ENCODE measurements at regions not wholly inside any gene's neighbourhood (a gene's known extent, or its start where the extent isn't known, plus 50 kb on each side); places are given as distances from the start of the nearest gene placed in this dataset.

DNA sequence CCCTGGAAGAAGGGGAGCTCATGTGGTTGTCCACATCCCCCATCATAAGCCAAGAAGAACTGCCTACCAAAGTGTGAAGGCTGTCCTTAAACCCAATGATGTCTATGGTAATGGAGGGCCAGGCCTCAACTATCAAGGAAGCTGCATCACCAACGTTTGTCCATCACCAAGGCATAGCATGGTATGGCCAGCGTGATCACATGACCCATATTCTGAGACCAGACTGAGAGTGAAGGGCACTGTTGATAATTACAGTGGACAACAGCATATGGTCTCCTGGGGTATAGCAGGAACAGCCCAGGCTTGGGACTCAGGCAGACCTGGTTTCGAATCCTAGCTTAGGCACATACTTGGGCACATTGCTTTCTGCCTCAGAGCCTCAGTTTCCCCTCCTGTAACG, 218.2 kb upstream of the RREB1 start:
- no peak for DNase-seq (ENCODE audit: low read depth in 2 of 2)

DNA sequence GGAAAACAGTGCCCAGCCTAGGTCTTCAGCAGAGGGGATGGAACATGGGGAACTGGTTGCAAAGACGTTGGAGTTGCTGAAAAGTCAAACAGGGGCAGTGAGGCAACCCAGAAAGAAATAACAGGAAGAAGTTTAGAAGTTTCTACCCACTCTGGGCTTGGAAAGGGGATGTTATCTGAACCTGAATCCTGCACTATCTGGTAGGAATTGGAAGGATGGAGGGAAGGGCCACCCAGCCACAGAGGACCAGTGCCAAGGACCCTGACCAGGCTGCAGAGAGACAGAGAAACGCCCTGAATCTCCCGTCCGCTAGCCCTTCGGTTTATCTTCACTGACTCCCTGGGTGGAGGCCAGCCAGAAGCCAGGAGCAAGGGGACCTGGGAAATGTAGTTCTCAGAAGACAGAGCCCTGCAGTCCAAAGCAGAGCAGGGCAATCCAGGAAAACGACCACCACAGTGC, 217.3 kb upstream of the RREB1 start:
- DNase-seq (ENCODE audit: low read depth in 2 of 2) = no peak

DNA sequence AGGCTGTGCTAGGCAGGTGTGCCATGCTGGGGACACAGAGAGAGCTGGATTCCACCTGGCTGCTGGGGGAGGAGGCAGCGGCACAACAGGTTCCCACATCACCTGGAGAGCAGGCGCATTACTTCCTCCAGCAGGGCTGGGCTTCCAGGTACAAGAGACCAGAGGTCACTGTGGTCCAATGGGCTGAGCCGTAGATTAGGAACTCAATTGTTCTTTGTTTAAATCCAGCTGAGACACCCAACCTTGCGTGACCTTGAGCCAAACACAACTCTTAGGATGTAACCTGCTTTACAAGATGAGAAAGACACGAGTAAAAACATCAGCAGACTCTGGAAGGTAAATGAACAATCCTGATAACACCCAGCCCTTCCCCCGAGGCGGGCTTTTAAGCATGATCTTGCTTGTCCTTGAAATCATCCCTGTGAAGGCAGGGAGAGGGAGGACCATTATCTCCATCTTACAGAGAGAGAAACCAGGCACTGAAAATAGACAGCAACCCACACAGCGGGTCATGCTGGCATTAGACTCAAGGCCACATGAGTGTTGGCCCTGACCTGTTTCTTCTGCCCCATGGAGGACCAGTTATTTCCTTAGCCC, 216.5 kb upstream of the RREB1 start:
- no peak for DNase-seq (ENCODE audit: low read depth in 2 of 2)

DNA sequence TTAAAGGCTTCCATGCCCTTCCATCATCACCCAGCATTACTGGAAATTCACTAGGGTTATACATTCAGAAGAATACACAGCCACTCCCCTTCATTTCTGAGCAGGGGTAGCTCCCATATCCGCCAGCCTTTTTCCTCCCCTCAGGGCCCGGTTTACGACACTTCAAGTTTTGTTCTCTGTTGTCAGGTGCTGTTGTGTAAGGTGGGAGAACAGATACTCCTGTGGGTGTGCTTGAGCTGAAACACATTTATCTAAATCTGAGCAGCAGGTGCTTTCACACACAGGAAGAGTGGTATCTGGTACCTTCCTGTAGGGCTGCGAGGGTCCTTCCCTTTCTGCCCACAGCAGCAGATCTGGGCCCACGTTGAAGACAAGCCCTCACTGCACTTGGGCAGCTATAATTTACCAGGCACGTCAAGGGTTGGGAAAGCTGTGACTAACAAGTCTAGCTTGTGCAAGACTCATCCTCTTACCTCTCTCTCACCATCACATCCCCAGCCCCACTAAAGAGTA, 215.8 kb upstream of the RREB1 start:
- no peak for DNase-seq (ENCODE audit: low read depth in 2 of 2)

DNA sequence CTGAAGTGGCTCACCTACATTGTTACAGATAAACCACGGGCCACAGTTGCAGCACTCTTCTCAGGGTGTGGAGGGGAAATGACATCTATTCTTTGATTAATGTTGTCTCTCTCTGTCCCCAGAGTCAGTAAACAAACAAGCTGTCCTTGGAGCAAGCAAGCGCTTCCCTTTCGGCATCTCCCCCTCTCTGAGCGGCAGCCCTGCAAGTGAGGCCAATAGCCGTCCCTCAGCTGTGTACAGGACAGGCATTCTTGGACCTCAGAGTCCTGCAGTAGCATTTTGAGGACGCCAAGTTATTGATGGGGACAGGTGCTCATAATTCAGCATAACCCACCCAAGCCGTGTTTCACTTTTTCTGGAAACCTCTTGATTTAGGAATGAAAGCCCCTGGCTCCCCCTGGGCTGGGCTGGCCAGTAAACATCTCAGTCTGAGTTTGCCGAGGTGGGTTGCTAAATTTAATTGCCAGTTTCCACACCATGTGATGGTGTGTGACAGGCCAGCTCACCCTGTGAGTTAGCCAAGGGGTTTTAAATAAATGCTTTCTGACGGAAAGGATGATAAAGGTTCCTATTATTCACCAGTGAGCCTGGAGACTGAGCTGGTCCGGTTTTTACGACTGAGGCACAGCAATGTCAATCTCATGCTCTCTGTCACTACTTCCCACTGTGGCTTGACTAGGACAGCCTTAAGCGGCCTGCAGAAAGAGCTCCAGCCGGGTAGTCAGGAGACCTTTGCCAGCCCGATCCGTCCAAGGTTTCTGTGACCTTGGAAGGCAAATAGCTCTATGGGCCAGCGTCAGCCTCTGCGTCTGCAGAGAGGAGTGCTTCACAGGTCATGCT, 214.8 kb upstream of the RREB1 start:
- no peak for DNase-seq (ENCODE audit: low read depth in 2 of 2)

DNA sequence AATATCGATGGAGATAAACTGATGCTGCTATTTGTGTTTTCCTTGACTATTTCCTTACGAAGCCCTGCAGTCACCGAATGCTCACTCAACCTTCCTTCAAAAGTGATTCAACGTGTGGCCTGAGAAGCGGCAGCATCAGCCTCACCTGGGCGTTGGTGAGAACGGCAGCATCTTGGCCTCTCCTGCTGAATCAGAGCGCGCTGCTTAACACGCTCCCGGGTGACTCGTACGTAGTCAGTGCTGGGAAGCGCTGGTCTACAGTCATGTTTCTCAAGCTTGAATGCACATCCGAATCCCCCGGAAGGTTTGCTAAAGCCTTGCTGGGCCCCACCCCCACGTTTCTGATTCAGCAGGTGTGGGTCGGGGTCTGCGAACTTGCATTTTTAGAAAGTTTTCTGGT, 214.1 kb upstream of the RREB1 start:
- no peak for DNase-seq (ENCODE audit: low read depth in 2 of 2)

DNA sequence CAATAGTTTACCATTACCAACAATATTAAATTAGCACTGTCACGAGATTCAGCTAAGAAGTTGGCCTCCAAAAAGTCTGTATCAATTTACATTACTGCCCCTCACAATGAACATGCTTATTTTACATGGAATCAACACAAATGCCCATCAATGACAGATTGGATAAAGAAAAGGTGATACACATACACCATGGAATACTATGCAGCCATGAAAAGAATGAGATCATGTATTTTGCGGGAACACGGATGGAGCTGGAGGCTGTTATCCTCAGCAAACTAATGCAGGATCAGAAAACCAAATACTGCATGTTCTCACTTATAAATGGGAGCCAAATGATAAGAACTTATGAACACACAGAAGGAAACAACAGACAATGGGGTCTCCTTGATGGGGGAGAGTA, 211.8 kb upstream of the RREB1 start:
- DNase-seq (ENCODE audit: low read depth in 2 of 2) = no peak

DNA sequence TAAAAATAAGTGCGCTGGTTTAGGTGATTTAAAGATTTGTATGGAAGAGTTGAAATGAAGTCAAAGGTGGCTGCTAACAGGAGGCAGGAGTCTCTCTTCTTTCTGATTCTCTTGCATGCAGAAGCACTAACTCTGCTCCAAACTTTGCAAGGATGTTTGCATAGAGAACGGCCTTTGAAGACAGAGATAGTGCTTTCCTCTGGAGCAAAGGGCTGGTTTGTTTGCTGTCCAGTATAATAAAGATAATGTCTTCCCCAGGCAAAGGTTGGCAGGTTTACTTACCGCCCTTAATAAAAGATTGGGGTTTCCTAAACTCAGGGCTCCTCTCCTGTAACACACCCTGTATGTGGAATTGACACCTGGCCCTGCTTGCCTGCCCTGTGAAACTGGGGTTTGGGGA, 210.6 kb upstream of the RREB1 start:
- no peak for DNase-seq (ENCODE audit: low read depth in 2 of 2)

DNA sequence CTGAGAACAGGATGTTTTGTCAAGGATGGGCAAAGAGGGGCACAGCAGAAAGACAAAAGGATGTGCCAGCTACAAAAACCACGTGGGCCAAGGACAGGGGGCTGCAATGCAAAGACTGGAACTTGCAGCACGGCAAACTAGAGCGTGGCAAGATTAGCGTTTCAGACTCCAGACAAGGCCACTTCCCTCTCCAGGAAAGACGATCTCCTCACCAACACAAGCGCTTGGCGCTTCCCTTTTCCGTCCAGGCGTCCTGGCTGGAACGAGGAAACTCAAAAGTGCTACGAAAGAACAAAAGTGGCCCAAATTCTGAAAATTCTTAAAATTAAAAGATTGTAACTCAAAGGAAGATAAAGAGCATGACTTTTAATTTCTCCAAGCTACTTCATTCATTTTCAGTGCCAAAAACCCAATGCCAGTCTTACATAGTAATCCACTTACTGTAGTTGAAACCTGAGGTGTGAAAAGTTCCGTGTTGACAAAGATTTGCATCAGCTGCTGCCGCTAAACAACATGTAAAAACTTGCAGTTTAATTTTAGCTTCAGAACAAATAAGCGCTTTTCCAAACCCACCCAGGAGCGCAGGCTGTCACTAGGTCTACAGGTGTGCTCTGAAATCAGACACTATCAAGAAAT, 207.1 kb upstream of the RREB1 start:
- DNase-seq (ENCODE audit: low read depth in 2 of 2) = no peak

DNA sequence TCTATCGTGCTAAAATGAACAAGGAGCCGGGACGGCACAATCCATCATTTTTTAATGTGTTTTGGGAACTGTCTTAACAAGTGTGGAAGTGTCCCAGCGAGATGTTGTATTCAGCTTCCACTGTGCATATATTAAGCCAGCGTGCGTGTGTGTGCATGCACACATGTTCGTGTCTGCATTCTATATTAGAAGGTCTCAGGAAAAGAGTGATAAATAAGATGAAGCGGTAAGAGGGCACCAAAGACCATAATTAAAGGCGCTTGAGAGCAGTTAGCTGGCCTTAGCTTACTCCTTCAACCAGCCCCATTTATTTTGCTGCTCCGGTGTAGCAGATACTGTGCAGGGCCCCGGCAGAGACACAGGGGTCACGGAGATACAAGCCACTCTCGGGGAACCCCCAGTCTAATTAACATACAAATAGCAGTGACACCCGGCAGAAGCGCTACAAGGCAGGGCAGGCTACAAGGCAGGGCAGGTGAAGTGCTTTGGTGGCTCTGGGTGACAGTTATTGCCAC, 206.5 kb upstream of the RREB1 start:
- no peak for DNase-seq (ENCODE audit: low read depth in 2 of 2)

DNA sequence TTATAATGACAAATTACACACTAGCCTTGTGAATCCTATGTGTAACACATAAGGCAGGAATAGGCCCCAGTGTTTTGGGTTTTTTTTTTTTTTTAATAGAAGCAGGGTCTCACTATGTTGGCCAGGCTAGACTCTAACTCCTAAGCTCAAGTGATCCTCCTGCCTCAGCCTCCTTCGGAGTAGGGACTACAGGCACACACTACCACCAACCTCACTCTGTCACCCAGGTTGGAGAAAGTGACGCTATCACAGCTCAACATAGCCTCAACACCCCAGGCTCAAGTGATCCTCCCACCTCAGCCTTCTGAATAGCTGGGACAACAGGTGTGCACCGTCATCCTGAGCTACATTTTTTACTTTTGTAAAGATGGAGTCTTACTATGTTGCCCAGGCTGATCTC, 205.8 kb upstream of the RREB1 start:
- no peak for DNase-seq (ENCODE audit: low read depth in 2 of 2)

DNA sequence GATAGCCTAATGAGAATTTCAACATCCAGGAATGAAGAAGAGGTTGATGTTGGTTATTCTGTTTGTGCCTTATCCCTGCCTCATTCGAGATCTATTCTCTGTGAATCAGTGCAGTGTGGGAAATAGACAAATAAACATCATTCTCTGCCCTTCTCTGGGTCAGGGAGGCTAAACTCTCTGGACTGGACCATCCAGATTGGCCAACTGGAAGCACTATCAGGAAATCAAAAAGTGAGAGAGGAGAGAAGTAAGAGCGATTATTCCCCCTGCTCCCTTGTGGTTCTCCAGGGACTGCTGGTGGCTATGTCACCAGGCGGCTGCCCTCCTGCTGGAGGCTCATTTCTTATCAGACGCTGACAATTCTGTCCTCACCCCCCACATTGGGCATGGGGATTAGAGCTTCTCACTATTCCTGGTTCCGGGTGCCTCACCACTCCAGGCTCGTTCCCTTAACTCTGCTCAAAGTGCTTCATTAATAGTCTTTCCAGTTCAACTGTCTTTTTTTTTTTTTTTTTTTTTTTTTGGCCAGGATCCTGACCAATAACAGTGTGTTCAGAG, 201.7 kb upstream of the RREB1 start:
- no peak for DNase-seq (ENCODE audit: low read depth in 2 of 2)

DNA sequence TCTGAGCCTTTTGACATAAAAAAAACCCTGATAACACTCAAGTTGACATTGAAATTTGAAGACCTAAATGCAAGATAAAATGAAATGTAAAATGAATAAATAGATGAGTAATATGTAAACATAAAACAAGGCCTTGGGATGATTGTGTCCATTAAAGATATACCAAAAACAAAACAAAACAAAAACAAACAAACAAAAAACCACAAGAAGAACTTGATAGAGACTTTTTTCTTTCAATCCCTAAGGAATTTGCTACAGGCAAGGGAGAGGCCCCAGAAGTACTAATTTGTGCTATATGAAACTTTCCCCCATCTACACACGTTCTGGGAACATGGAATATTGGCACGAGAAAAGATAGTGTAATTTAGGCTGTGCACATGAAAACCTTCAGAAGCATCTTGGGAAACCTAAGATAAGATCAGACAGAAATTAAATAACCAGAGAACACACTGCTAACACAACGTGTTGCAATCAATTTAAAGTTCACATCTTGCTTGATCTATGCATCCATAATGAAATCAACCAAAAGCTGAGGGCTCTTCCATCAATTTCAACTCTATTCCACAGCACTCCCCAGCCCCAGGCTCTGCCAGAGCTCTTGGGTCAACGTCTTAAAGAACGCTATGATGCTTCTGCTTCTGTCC, 201.1 kb upstream of the RREB1 start:
- DNase-seq (ENCODE audit: low read depth in 2 of 2) = no peak

DNA sequence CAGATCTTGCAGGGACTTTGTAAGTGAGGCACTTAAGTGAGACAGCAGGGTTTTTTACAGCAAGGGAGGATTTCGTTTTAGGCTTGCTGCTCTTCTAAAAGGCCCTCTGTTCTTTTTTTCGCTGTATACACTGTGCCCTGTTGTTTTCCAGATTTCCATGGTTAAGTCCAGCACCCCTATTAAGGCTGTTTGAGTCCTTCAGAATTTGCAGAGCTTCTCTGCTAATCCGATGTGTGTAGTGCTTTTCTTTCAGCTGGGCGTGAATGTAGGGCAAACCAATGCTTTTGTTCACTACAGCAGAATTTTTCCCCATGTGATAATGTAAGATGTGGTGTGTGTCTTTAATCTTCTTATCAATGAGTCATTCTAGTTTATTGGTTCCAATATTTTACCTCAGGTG, 200.5 kb upstream of the RREB1 start:
- no peak for DNase-seq (ENCODE audit: low read depth in 2 of 2)

DNA sequence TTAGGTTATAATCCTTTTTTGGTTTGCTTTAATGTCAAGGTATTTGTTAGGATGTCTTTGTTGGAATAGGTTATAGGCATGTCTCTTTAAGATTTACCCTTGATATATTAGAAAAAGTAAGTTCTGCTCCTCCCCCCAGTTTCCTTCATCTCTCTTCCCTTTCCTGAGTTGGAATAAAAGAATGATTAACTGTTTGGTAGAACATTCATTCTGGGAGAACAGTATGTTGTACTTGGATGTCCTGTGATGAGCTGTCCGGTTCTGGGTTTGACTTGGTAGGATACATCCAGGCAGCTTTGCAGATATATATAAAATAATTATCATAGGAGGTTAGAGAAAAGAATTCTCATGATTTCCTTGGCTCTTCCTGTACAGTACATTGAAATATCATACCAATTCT, 199.6 kb upstream of the RREB1 start:
- DNase-seq (ENCODE audit: low read depth in 2 of 2) = no peak

DNA sequence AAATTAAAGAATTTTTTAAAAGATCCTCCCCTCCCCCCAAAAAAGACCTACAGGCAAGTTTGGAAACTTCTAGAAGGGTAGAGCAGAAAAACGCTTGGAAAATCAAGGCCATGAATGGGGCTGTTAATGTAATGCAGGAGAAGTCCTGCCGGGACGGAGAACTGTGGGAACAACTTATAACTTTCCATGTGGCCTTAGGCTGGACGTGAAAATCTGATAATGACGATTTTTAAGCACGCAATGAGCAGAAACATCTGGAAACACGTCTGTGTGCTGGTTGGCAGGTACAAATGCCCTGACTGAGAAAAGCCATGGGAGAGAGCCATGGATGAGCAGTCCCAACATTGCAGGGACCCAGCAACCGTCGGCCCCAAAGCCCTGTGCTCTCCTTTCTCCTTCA, 198.7 kb upstream of the RREB1 start:
- no peak for DNase-seq (ENCODE audit: low read depth in 2 of 2)

DNA sequence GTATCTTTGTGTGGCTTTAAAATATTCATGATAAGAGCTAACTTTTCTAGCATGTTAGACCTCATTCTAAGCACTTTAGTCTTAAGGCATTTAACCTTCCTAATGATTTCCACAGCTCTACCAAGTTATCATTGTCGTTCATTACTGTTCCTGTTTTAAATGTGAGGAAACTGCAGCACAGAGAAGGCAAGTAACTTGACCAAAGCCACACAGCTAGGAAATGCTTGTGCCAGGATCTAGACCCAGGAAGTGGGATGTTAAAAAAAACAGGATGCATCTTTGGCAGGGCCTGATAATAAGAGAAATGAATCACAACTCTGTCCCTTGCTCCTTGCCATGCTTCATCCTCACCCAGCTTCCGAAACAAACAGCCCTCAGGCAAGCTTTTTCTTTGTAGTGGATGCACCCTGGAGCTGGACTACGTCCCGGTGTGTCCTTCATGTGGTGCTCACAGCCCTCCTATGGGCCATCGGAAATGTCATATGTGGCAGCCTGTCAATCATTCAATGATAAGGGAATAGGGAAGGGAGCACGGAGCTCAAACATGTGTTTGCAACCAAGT, 196.9 kb upstream of the RREB1 start:
- DNase-seq (ENCODE audit: low read depth in 2 of 2) = no peak

DNA sequence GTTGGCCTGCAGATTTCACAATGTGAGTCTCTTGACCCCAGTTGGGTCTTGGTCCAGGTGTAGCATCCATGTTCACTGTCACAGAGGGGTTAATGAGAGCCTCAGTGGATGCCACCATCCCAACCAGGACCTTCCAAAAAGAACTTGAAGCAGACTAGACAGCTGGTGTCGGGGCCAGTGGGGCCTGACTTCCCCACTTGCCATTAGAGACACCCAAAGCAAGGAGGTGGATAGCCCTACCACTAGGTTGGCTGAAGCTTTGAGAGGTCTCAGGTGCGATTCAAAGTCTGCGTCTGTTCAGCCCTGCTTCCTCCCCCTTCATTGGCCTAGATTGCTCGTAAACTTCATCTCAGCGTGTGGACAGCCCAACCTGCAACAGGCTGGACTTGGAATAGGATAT, 196.4 kb upstream of the RREB1 start:
- DNase-seq (ENCODE audit: low read depth in 2 of 2) = no peak

DNA sequence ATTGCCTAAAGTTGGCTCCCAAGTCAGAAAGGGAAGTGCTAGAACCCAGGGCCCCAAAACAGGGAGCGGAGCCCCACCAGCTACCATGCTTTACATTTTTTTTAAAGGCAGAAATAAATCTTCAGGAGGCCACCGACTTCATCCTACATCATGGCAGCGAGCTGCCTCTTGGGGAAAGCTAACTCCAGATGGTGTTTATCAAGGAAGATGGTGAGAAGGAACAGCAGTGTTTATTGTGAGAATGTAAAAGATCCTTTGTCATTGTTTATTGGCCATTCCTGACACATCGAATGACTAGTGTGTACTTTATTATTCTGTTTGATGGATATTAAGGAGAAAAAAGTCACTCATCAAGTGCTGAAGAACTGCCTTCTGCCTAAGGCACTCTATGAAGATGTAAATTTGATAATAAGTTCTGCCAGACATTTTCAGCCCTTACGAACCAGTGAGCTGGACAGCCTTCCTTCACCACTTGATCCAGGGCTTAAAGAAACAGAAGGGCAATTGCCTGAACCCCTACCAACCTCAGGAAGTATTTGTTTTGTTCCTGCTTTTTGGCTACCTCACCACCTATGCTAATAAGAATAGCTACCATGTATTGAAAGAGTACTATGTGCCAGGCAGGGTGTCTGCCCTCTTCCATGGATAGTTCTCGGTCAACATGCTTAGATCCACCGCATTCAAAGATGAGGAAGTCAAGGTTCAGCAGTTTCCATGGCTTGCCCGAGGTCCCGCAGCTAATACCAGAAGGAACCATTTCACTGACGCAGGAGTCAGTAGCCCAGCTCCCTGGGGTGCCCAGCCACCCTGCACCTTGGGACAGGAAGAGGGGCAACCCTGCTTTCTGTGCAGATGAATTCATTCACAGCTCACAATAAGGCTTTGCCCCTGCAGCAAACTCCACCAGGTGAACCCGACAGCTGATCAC, 194.7 kb upstream of the RREB1 start:
- no peak for DNase-seq (ENCODE audit: low read depth in 2 of 2)

DNA sequence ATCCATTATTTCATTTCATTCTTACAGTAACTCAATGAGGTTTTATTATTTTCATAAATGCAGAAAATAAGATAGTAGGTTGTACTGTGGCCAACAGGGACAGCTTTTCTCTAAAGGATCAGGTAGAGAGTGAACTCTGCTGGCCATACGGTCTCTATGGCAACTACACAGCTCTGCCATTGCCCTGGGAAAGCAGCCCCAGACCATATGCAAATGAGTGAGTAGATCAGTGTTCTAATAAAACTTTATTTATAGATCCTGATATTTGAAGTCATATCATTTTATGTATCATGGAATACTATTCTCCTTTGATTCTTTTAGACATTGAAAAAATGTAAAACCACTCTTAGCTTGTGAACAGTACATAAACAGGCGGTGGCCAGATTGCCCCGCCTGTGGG, 192.5 kb upstream of the RREB1 start:
- DNase-seq (ENCODE audit: low read depth in 2 of 2) = no peak

Measured in fibroblast of skin of left biceps (primary cell).